ENCODE measurements at regions not wholly inside any gene's neighbourhood (a gene's known extent, or its start where the extent isn't known, plus 50 kb on each side); places are given as distances from the start of the nearest gene placed in this dataset.

GRCh38 chr2:17035010-17035409 lies 369.4 kb upstream of the CYRIA start:
- DNase-seq (ENCODE audit: low spot score), result no peak
- TF ChIP-seq, protein P1, sequence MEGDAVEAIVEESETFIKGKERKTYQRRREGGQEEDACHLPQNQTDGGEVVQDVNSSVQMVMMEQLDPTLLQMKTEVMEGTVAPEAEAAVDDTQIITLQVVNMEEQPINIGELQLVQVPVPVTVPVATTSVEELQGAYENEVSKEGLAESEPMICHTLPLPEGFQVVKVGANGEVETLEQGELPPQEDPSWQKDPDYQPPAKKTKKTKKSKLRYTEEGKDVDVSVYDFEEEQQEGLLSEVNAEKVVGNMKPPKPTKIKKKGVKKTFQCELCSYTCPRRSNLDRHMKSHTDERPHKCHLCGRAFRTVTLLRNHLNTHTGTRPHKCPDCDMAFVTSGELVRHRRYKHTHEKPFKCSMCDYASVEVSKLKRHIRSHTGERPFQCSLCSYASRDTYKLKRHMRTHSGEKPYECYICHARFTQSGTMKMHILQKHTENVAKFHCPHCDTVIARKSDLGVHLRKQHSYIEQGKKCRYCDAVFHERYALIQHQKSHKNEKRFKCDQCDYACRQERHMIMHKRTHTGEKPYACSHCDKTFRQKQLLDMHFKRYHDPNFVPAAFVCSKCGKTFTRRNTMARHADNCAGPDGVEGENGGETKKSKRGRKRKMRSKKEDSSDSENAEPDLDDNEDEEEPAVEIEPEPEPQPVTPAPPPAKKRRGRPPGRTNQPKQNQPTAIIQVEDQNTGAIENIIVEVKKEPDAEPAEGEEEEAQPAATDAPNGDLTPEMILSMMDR (IDR thresholded peaks at IDR 0.05; ENCODE audit: borderline replicate concordance, control extremely low read depth, extremely low read depth, insufficient read depth, missing control alignments), result no peak
- in situ Hi-C loops (cut with MboI; ENCODE audit: low sequenced_read_pairs, unreplicated experiment), result no loop called here

DNA sequence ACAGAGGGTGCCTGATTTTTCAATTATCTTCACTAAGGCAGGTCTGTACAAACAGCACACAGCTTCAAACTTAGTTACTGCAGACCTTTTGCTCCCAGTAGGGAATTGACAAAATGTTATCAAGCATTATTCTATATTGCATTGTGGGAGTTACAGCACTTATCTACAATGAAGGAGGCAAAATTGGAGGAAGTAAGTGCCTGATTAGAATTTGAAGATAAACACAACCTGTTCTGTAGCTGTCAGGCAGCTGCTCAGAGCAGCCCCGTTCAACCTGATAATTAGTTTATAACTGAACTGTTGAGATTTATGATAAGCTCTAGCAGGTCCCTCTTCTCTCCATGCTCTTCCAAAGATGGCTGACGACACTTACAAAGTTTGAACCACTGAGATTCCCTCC lies 364.4 kb upstream of the CYRIA start:
- in situ Hi-C loops (cut with MboI; ENCODE audit: low sequenced_read_pairs, unreplicated experiment), result no loop called here
- TF ChIP-seq, protein P1 (IDR thresholded peaks at IDR 0.05; ENCODE audit: borderline replicate concordance, control extremely low read depth, extremely low read depth, insufficient read depth, missing control alignments), result no peak
- DNase-seq (ENCODE audit: low spot score), result no peak

DNA sequence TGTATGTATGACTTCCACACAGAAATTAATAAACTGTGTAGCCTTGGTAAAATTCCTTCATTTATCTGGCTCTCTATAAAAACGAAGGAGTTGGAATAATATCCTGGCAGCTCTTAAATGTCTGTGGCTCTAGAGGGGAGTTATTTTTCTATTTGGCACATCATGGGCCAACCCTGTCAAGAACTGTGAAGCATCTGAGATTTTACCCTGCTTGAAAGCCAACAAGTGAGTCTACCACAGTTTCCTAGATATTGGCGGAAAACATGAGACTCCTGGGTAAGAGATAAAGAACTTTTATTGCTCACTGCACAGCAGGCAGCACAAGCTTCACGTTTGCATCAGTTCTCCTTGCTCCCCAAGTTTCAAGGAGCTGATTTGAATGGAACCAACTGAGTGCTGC lies 346.7 kb upstream of the CYRIA start:
- in situ Hi-C loops (cut with MboI; ENCODE audit: low sequenced_read_pairs, unreplicated experiment), result no loop called here
- TF ChIP-seq, protein P1 (IDR thresholded peaks at IDR 0.05; ENCODE audit: borderline replicate concordance, control extremely low read depth, extremely low read depth, insufficient read depth, missing control alignments), result no peak
- DNase-seq (ENCODE audit: low spot score), result no peak

DNA sequence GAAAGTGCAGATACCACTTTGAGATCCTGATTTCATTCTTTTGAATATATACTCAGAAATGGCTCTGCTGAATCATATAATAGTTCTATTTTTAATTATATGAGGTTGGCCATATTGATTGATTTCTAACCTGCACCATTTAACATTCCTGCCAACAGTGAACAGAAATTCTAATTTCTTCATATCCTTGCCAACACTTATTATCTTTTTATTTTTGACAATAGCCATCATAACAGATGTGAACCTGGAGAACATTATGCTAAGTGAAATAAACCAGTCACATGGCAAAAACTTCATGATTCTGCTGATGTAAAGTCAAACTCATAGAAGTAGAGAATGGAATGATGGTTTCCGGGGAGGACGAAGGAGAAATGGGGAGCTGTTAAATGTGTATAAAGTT lies 344.5 kb upstream of the CYRIA start:
- TF ChIP-seq, protein P1 (IDR thresholded peaks at IDR 0.05; ENCODE audit: borderline replicate concordance, control extremely low read depth, extremely low read depth, insufficient read depth, missing control alignments), result no peak
- DNase-seq (ENCODE audit: low spot score), result no peak

GRCh38 chr2:17000184-17000482 lies 334.5 kb upstream of the CYRIA start:
- TF ChIP-seq, protein P1 (IDR thresholded peaks at IDR 0.05; ENCODE audit: borderline replicate concordance, control extremely low read depth, extremely low read depth, insufficient read depth, missing control alignments), result no peak
- DNase-seq (ENCODE audit: low spot score), result no peak

More for the DNA sequence above, 344.5 kb upstream of the CYRIA start:
- in situ Hi-C loops (cut with MboI; ENCODE audit: low sequenced_read_pairs, unreplicated experiment), result no loop called here

GRCh38 chr2:16999347-17000183 lies 333.9 kb upstream of the CYRIA start:
- in situ Hi-C loops (cut with MboI; ENCODE audit: low sequenced_read_pairs, unreplicated experiment), result no loop called here
- DNase-seq (ENCODE audit: low spot score), result no peak
- TF ChIP-seq, protein P1 (IDR thresholded peaks at IDR 0.05; ENCODE audit: borderline replicate concordance, control extremely low read depth, extremely low read depth, insufficient read depth, missing control alignments), result no peak

More at GRCh38 chr2:17000184-17000482, 334.5 kb upstream of the CYRIA start:
- in situ Hi-C loops (cut with MboI; ENCODE audit: low sequenced_read_pairs, unreplicated experiment), result no loop called here

All from GM13976 (cell line).